ENCODE measurements at regions not wholly inside any gene's neighbourhood (a gene's known extent, or its start where the extent isn't known, plus 50 kb on each side); places are given as distances from the start of the nearest gene placed in this dataset.
A peak's percentile ranks its signal among the peaks of the same experiment; 100 is the strongest.
"Not testable (repeated sequence)": the region's sequence is repeated elsewhere in the genome, so short reads cannot be mapped to it uniquely, and the experiment has no call there.

GRCh38 chr7:86592185-86592584 is 51.5 kb upstream of the GRM3 start:
- DNase-seq = no peak

DNA sequence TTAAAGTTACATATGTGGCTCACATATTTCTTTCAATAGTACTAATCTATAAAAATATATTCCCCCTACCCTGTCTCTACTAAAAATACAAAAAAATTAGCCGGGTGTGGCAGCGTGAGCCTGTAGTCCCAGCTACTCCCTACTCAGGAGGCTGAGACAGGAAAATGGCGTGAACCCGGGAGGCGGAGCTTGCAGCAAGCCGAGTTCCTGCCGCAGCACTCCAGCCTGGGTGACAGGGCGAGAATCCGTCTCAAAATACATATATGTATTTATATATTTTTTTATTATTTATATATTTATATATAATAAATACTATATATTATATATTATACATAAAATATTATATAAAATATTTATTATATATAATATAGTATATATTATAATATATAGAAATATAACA is 69.7 kb upstream of the GRM3 start:
- DNase-seq = no peak

DNA sequence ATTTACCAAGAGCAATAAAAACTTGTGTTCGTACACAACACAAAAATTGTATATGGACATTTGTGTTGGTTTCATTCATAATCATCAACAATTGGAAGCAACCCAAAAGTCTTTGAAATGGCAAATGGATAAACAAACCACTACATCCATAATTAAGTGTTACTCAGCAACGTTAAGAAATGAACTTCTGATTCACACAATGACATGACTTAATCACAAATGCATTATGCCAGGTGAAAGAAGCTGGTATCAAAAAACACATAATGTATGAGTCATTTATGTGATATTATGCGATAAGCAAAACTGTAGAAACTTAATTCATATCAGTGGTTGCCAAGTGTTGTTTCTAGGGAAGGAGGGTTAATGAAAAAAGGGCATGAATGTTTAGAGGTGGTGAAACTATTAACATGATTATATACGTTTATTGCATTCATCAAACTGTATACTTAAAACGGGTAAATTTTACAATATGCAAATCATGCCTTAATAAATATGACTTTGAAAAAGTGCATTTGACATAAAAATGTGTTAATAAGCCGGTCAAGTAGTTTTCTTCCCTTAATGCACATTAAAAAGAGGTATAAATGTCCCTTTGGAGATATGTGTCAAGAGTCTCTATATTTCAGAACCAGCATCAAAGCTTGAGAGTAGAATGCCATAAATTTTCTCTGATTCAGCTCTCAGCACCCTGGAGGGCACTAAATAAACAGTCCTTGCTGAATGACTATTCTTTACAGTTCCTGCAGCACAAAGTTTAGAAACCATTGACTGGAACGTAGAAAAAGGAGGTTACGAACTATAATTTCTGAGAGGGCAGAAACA is 84.8 kb upstream of the GRM3 start:
- DNase-seq = no peak

DNA sequence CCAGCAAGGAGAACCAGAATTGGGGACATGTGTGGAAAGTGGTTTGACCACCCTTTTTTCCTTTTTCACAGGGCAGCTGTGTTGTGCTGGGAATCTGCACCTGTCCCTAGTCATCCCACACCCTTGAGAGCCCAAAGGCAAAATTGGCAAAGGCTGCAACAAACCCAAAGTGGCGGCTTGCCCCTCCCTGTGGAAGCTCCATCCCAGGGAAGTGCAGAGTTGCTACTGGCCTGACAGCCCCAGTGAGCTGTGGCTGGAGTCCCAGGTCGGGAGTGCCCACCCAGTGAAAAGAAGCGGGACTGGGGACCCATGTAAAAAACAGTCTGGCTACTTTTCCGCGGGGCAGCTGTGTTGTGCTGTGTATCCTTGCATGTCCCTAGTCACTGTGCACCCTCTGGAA is 109.1 kb upstream of the GRM3 start:
- no peak for DNase-seq

GRCh38 chr7:86504229-86504628 is 139.5 kb upstream of the GRM3 start:
- DNase-seq = no peak

- DNase-seq = no peak
These were observed 143.7 kb upstream of the GRM3 start for GRCh38 chr7:86499986-86500385.

DNA sequence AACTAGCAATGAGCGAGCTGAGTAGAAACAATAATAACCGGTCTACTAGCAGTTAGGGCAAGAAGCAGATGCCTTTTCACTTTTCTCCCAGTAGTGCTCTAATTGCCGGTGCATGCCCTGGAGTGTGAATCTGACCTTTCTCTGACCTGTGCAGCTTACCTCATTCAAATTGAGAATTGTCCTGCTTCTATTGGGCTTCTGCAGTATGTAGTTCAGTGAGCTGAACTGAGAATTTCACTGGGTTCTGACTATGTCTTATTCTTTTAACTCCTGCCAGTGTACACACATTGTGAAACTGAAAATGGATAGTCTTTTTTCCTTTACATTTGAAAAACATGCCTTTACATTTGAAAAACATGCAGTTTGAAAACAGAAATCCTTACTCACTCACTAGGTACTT is 157.9 kb upstream of the GRM3 start:
- DNase-seq = no peak

- no peak for DNase-seq
These were observed 164.6 kb upstream of the GRM3 start for GRCh38 chr7:86479144-86479543.

DNA sequence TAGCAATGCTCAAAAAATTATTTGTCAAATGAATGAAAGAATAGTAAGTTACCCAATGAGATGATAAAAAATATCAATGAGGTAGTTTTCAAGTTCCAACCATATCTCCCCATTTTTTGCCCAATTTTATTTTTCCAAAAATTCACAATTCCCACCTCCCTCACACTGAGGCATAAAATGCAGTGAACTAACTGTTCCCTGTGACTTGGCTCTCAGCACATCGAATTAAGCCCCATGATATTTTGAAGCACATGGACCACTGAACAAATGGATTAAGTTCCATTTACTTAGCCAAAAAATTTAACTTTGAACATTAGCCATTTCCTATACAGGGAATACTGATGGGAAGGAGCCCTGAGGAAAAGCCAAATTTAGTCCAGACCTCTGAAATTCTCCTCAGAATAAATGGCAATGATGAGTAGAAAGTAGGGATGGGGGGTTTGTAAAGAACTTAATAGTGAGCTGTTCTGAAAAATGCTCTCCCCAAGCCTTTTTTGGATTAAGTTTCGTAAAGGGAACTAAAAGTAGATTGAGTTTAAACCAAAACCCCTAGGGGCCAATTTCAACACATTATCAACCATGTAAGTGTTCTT is 166.3 kb upstream of the GRM3 start:
- no peak for DNase-seq

- DNase-seq = no peak
These were observed 172.9 kb upstream of the GRM3 start for GRCh38 chr7:86470763-86471162.

- peak; percentile 64 for DNase-seq
These were observed 173.9 kb upstream of the GRM3 start for GRCh38 chr7:86469680-86470295.

DNA sequence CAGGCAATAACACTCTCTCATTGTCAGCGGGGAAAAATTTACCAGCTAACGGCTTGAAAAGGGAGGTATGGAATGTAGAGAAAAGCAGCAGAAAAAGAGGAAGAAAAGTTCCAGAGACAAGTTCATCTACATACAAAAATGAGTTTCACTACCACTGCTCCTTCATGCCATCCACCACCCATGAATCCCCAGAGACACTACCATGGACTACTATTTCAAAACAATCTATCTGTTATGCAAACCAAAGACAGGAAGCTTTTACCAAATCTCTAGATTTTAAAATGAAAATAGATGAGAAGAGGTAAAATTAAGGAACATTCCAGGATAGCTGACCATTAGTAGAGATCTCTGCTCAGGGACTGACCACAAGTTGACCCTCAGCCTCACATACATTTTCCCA is 189.0 kb upstream of the GRM3 start:
- no peak for DNase-seq

DNA sequence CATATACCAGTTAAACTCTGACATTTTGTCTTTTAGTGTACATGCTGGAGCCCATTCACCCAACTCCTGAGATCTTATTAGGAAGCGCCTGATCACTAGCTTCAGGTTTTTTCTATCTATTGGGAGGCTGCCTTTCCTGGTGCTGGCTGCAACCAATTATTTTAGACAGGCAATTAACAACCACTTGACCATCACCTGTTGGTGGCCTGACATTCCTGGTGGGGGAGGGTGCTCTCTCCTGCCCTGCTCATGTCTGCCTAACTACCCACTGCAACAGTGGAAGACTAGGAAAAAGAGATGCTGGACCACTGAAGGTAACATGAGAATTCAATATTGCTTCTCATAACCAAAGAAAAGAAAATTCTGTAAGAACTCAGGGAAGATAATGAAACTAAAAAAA is 190.3 kb upstream of the GRM3 start:
- DNase-seq = no peak

DNA sequence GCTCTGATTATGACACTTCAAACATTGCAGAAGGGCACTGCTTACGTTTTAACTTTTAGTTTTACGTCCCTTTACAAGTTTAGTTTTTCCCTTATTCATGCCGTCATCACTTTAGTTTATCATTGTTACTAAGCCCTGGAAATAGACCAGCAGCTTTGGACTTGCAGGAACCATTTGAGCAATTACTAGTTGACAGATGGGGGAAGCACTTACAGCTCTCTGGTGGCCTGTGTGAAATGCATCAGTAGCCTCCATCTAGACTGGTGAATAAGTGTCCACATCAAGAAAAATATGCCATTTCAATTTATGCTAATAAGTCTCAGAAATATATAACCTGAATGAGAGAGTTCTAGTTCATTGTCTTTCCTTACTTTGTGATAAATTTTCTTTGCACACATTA is 194.9 kb upstream of the GRM3 start:
- no peak for DNase-seq

- no peak for DNase-seq
These were observed 198.4 kb upstream of the GRM3 start for GRCh38 chr7:86445285-86445684.

DNA sequence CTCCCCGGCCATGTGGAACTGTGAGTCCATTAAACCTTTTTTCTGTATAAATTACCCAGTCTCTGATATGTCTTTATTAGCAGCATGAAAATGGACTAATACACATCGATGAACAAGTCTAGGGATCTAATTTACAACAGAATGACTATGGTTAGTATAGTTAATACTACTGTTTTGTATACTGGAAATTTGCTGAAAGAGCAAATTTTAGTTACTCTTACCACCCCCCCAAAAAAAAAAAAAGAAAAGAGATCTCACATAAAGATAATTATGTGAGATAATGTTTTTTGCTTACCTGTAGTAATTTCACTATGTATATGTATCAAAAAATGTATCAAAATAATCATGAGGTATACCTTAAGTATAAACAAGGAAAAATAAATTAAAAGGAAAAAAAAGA is 199.5 kb upstream of the GRM3 start:
- DNase-seq = no peak

GRCh38 chr7:86440420-86440819 is 203.3 kb upstream of the GRM3 start:
- DNase-seq = not testable (repeated sequence)

- no peak for DNase-seq
These were observed 205.7 kb upstream of the GRM3 start for GRCh38 chr7:86437951-86438450.

DNA sequence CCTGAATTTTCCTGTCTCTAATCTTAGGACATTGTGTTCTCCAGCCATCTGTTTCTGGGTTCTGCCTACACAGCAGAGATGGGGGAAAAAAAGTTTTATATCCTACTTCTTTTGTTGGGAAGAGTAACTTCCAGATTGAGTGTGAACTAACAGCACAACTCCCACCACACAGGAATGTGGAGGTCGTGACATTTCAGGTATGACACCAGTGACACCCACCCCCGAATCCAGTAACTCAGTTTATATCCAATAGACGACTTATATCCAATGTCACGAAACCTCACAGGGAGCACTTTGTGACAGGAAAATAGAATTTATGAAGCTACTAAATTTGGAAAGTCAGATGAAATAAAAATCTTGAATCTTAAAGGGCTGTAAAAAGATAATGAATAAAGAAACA is 211.9 kb upstream of the GRM3 start:
- no peak for DNase-seq

DNA sequence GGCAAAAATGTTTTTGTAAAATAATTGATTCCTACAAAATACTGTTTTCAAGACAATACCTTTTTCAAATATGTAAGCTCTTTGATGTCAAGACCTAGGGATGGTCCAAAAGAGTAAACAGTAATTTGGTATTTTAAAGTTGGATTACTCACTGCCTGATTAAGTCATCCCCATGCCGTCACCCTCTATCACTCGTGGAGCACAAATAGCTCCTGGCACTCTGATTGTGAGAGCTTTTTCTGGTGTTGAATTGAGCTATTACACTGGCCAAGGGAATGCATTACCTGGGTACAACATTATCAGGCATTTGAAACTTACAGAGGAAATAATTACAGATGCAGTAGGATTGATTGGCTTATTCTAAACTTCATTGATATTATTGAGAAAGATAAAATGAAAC is 231.9 kb upstream of the GRM3 start:
- no peak for DNase-seq

GRCh38 chr7:86407291-86407690 is 236.4 kb upstream of the GRM3 start:
- DNase-seq = no peak

GRCh38 chr7:86391813-86392212 is 251.9 kb upstream of the GRM3 start:
- no peak for DNase-seq

- not testable (repeated sequence) for DNase-seq
These were observed 268.1 kb upstream of the GRM3 start for GRCh38 chr7:86375602-86376001.

- DNase-seq = no peak
These were observed 271.4 kb upstream of the GRM3 start for GRCh38 chr7:86372262-86372661.
